ENCODE measurements at regions not wholly inside any gene's neighbourhood (a gene's known extent, or its start where the extent isn't known, plus 50 kb on each side); places are given as distances from the start of the nearest gene placed in this dataset.

- Histone ChIP-seq H3K79me2 (ENCODE audit: control insufficient read depth in 1 of 2, insufficient read depth in 2 of 2, low read length in 2 of 2) (no peaks in the 10 kb centered on the region), H3K9ac (replicated peaks in 1 of 4; ENCODE audit: extremely low read depth in 1 of 4, low read depth in 3 of 4, low read length in 3 of 4) (no peak overlapping the region), H2AFZ (ENCODE audit: low read length) (no peak overlapping the region), H4K91ac (replicated peaks; ENCODE audit: insufficient read length, low read length) (no peak overlapping the region), H3K4me1 (replicated peaks in 1 of 4; ENCODE audit: control insufficient read depth in 3 of 4, insufficient read depth in 4 of 4, low read length in 3 of 4) (no peaks in the 10 kb centered on the region), H3K4ac (replicated peaks; ENCODE audit: insufficient read length, low read depth, low read length) (no peak overlapping the region), H3K23me2 (ENCODE audit: low read depth, low read length) (no peaks in the 10 kb centered on the region), H3K4me3 (ENCODE audit: extremely low read depth in 1 of 4, insufficient read depth in 2 of 4, low read depth in 3 of 4, low read length in 4 of 4) (no peak overlapping the region), H3K36me3 (ENCODE audit: control insufficient read depth in 2 of 4, insufficient read depth in 4 of 4, low read length in 3 of 4) (no peaks in the 10 kb centered on the region), H4K8ac (ENCODE audit: extremely low read depth, insufficient read depth, low read length) (no peak overlapping the region), H3K27ac (ENCODE audit: low read depth, low read length) (no peak overlapping the region), H2AK5ac (ENCODE audit: low read depth, low read length) (no peak overlapping the region), H3K79me1 (ENCODE audit: low read depth, low read length) (no peaks in the 10 kb centered on the region), H2BK15ac (ENCODE audit: low read length) (no peak overlapping the region), H2BK120ac (replicated peaks; ENCODE audit: low read depth, low read length) (no peak overlapping the region), H2BK12ac (ENCODE audit: low read depth, low read length) (no peak overlapping the region), H3K27me3 (replicated peaks in 1 of 4; ENCODE audit: control insufficient read depth in 3 of 4, extremely low read depth in 1 of 4, insufficient read depth in 3 of 4, low read length in 3 of 4) (no peaks in the 10 kb centered on the region), H3K56ac (replicated peaks; ENCODE audit: insufficient read length, low read depth, low read length) (no peak overlapping the region), H3K23ac (ENCODE audit: insufficient read length) (no peak overlapping the region), H3K14ac (ENCODE audit: insufficient read length) (no peak overlapping the region), H3K4me2 (ENCODE audit: insufficient read depth in 1 of 2, low read depth in 2 of 2, low read length in 2 of 2) (no peak overlapping the region), H3K9me3 (ENCODE audit: insufficient read depth in 2 of 2, low read depth in 1 of 2, low read length in 1 of 2) (no peaks in the 10 kb centered on the region), H2BK20ac (ENCODE audit: low read length) (no peak overlapping the region), H2BK5ac (ENCODE audit: low read depth, low read length) (no peak overlapping the region), H4K20me1 (replicated peaks in 1 of 2; ENCODE audit: control insufficient read depth in 1 of 2, insufficient read depth in 2 of 2, low read length in 2 of 2) (no peaks in the 10 kb centered on the region), H3K18ac (ENCODE audit: extremely low read depth, low read length) (no peak overlapping the region), H4K5ac (ENCODE audit: insufficient read length, low read depth, low read length) (no peak overlapping the region)
- WGBS, 2 experiments (ENCODE audit: extremely low coverage in 1 of 2, insufficient coverage in 1 of 2, insufficient read length in 1 of 2, insufficient replicate concordance in 2 of 2, low coverage in 1 of 2, low lambda C conversion rate in 2 of 2, missing lambda C conversion rate in 1 of 2), result 84% methylated on average over 23 of the region's 26 CpGs; no CpG with 5 or more reads in 1 of the 2 experiments
- CTCF ChIA-PET (ENCODE audit: partially characterized antibody), result interaction anchor here (0.6 to 4.4 kb wide), 8 partner anchors 9 to 495 kb away, joined by 3 to 34 read pairs (median 4); no protein-coding TSS in a partner anchor
- FAIRE-seq (no peak), DNase-seq (ENCODE audit: low read depth in 1 of 2, low spot score in 2 of 2) (no peak)
- POLR2A ChIA-PET (ENCODE audit: partially characterized antibody), result interaction anchor here (0.9 kb wide), 1 partner anchor 387 kb away, joined by 3 read pairs; no protein-coding TSS in a partner anchor
- TF ChIP-seq TAF7 (optimal IDR thresholded peaks at IDR 0.05; ENCODE audit: borderline replicate concordance, low read depth, low read length), result no peak
- no peak for TF ChIP-seq TCF12 (IDR thresholded peaks at IDR 0.05; ENCODE audit: low read depth, low read length)
- TF ChIP-seq JUN (IDR thresholded peaks at IDR 0.05; ENCODE audit: low read depth, low read length), result no peak
- no peak for TF ChIP-seq CHD2 (IDR thresholded peaks at IDR 0.05; ENCODE audit: low read length)
- no peak for TF ChIP-seq CREB1 (IDR thresholded peaks at IDR 0.05)
- no peak for TF ChIP-seq TBP (IDR thresholded peaks at IDR 0.05; ENCODE audit: low read depth, low read length)
- TF ChIP-seq POU5F1 (IDR thresholded peaks at IDR 0.05; ENCODE audit: low read depth, low read length), result no peak
- no peak for TF ChIP-seq SP2 (IDR thresholded peaks at IDR 0.05; ENCODE audit: low read length)
Observed at GRCh38 chr21:41622831-41623548, 115.0 kb upstream of the TMPRSS2 start.

Data from H1 (cell line).